WERI-Rb-1 (cell line): ENCODE measurements at regions not wholly inside any gene's neighbourhood (a gene's known extent, or its start where the extent isn't known, plus 50 kb on each side); places are given as distances from the start of the nearest gene placed in this dataset.

Source experiments
- DNase-seq: peaks from one replicate; pipeline ENCODE4 v3.0.0-alpha.2; 2020
- H3K27ac ChIP-seq: fragments of 250-450 bp; sonication (Bioruptor Pico); 2 replicates; pipeline ENCODE4 v1.5.1; 2020; ENCODE audit warnings: mild to moderate bottlenecking, moderate library complexity
- H3K27me3 ChIP-seq: fragments of 250-450 bp; sonication (Bioruptor Pico); 2 replicates; pipeline ENCODE4 v1.5.1; 2021; ENCODE audit warnings: mild to moderate bottlenecking, low read depth, moderate library complexity; ENCODE audit not compliant: insufficient read depth, severe bottlenecking
- H3K36me3 ChIP-seq: fragments of 250-450 bp; sonication (Bioruptor Pico); 2 replicates; pipeline ENCODE4 v1.5.1; 2020; ENCODE audit warnings: mild to moderate bottlenecking, moderate library complexity
- H3K4me3 ChIP-seq: 2 replicates; pipeline ENCODE4 v1.5.1; 2011; ENCODE audit warnings: low read depth, mild to moderate bottlenecking, control low read depth, low read length
- H3K9me3 ChIP-seq: fragments of 250-450 bp; sonication (Bioruptor Pico); 2 replicates; pipeline ENCODE4 v1.5.1; 2021; ENCODE audit warnings: mild to moderate bottlenecking, moderate library complexity; ENCODE audit not compliant: severe bottlenecking
- CTCF ChIP-seq: IDR thresholded peaks from 2 replicates; pipeline ENCODE4 v1.5.1; 2011; ENCODE audit warnings: low read depth, mild to moderate bottlenecking, control low read depth, inconsistent platforms, low read length

- no peak for DNase-seq
- Histone ChIP-seq H3K27me3 (peaks cover 4% of the 10 kb centered on the region), H3K4me3 (no peak overlapping the region), H3K36me3 (no peaks in the 10 kb centered on the region), H3K27ac (no peak overlapping the region), H3K9me3 (no peaks in the 10 kb centered on the region)
- no peak for TF ChIP-seq CTCF
Observed at GRCh38 chrX:30065226-30065625, 150.1 kb upstream of the MAGEB2 start.

- H3K4me3 ChIP-seq = no peak overlapping the region
- peaks cover 4% of the 10 kb centered on the region for H3K27me3 ChIP-seq
- no peaks in the 10 kb centered on the region for H3K36me3 ChIP-seq
- H3K9me3 ChIP-seq = no peaks in the 10 kb centered on the region
- no peak overlapping the region for H3K27ac ChIP-seq
- no peak for DNase-seq
- TF ChIP-seq CTCF = no peak
Observed at GRCh38 chrX:30067677-30068076, 147.7 kb upstream of the MAGEB2 start.

- no peak for TF ChIP-seq CTCF
- Histone ChIP-seq H3K27me3 (no peaks in the 10 kb centered on the region), H3K27ac (no peak overlapping the region), H3K4me3 (no peak overlapping the region), H3K9me3 (no peaks in the 10 kb centered on the region), H3K36me3 (no peaks in the 10 kb centered on the region)
- DNase-seq = no peak
Observed at GRCh38 chrX:30085571-30085970, 129.8 kb upstream of the MAGEB2 start.

- Histone ChIP-seq H3K27me3 (peaks cover 10% of the 10 kb centered on the region), H3K36me3 (no peaks in the 10 kb centered on the region), H3K9me3 (no peaks in the 10 kb centered on the region), H3K27ac (no peak overlapping the region), H3K4me3 (no peak overlapping the region)
- no peak for TF ChIP-seq CTCF
- DNase-seq = no peak
Observed at GRCh38 chrX:30111431-30111830, 103.9 kb upstream of the MAGEB2 start.

- peak; percentile 36; the same call in 1 of the 2 replicates for TF ChIP-seq CTCF
- Histone ChIP-seq H3K4me3 (no peak overlapping the region), H3K27ac (no peak overlapping the region), H3K27me3 (no peaks in the 10 kb centered on the region), H3K9me3 (no peaks in the 10 kb centered on the region), H3K36me3 (no peaks in the 10 kb centered on the region)
- peak; percentile 34 for DNase-seq
Observed at GRCh38 chrX:30141966-30142365, 73.4 kb upstream of the MAGEB2 start.

- no peak for TF ChIP-seq CTCF
- no peaks in the 10 kb centered on the region for H3K36me3 ChIP-seq
- no peak for DNase-seq
- no peak overlapping the region for H3K27ac ChIP-seq
- H3K27me3 ChIP-seq = no peaks in the 10 kb centered on the region
- no peaks in the 10 kb centered on the region for H3K9me3 ChIP-seq
- H3K4me3 ChIP-seq = no peak overlapping the region
Observed at GRCh38 chrX:30144221-30144620, 71.1 kb upstream of the MAGEB2 start.
